Fibroblast of lung (primary cell): ENCODE measurements at regions not wholly inside any gene's neighbourhood (a gene's known extent, or its start where the extent isn't known, plus 50 kb on each side); places are given as distances from the start of the nearest gene placed in this dataset.

Source experiments
- DNase-seq, 2 donors: peaks; one replicate each; pipeline versions ENCODE4 v3.0.0 to v3.0.0-alpha.2; 2010; ENCODE audit warnings: low read depth in 2 of 2
- H2AFZ ChIP-seq: 2 replicates; pipeline ENCODE4 v1.5.1; 2012; ENCODE audit warnings: low read length, control low read depth, inconsistent platforms
- H3K27ac ChIP-seq: 2 replicates; pipeline ENCODE4 v1.5.1; 2011; ENCODE audit warnings: low read length, control low read depth; ENCODE audit not compliant: insufficient read depth
- H3K27me3 ChIP-seq: 2 replicates; pipeline ENCODE4 v1.5.1; 2011; ENCODE audit warnings: mild to moderate bottlenecking, low read length; ENCODE audit not compliant: control insufficient read depth, insufficient read depth
- H3K36me3 ChIP-seq: 2 replicates; pipeline ENCODE4 v1.5.1; 2011; ENCODE audit warnings: low read length; ENCODE audit not compliant: control insufficient read depth, insufficient read depth
- H3K4me1 ChIP-seq: 2 replicates; pipeline ENCODE4 v1.5.1; 2011; ENCODE audit warnings: low read length; ENCODE audit not compliant: control insufficient read depth, insufficient read depth; ENCODE audit errors: extremely low read depth
- H3K4me2 ChIP-seq: 2 replicates; pipeline ENCODE4 v1.5.1; 2011; ENCODE audit warnings: low read length, control low read depth; ENCODE audit not compliant: insufficient read depth; ENCODE audit errors: extremely low read depth
- H3K4me3 ChIP-seq, 4 experiments: fragments of 200-600 bp in 1 of 4; sonication (generic) in 1 of 4; replicated peaks in 1 of 4; 2 replicates each; pipeline ENCODE4 v1.5.1; 2011 to 2016; ENCODE audit warnings: low read length in 4 of 4, low read depth in 3 of 4, mild to moderate bottlenecking in 3 of 4, control low read depth in 2 of 4, inconsistent platforms in 1 of 4, mixed read lengths in 1 of 4; ENCODE audit not compliant: insufficient read depth in 1 of 4; ENCODE audit errors: control extremely low read depth in 1 of 4
- H3K79me2 ChIP-seq: 2 replicates; pipeline ENCODE4 v1.5.1; 2012; ENCODE audit warnings: mild to moderate bottlenecking, low read length, inconsistent platforms; ENCODE audit not compliant: control insufficient read depth, insufficient read depth
- H3K9ac ChIP-seq: 2 replicates; pipeline ENCODE4 v1.5.1; 2011; ENCODE audit warnings: mild to moderate bottlenecking, low read length, control low read depth; ENCODE audit not compliant: insufficient read depth
- H3K9me3 ChIP-seq: 2 replicates; pipeline ENCODE4 v1.5.1; 2012; ENCODE audit warnings: low read depth, low read length; ENCODE audit not compliant: control insufficient read depth, insufficient read depth
- H4K20me1 ChIP-seq: 2 replicates; pipeline ENCODE4 v1.5.1; 2011; ENCODE audit warnings: low read length; ENCODE audit not compliant: control insufficient read depth, insufficient read depth; ENCODE audit errors: extremely low read depth
- EZH2 ChIP-seq: IDR thresholded peaks from 2 replicates; pipeline ENCODE4 v1.5.1; 2012; ENCODE audit warnings: low read length, control low read depth, mild to moderate bottlenecking; ENCODE audit errors: missing control alignments
- TF ChIP-seq, protein P1 (sequence below), 2 donors: IDR thresholded peaks in 1 of 2; conservative IDR thresholded peaks in 1 of 2; 1 replicate in 1 of 2; 2 replicates in 1 of 2; pipeline ENCODE4 v1.5.1; 2011 to 2012; ENCODE audit warnings: low read length in 2 of 2, control low read depth in 1 of 2, inconsistent platforms in 1 of 2, low read depth in 1 of 2, mild to moderate bottlenecking in 1 of 2

GRCh38 chrX:13165266-13166189 is 121.1 kb upstream of the FAM9C start:
- Histone ChIP-seq H3K4me1 (no peaks in the 10 kb centered on the region), H3K9ac (no peak overlapping the region), H3K4me3 (no peak overlapping the region), H3K9me3 (no peaks in the 10 kb centered on the region), H3K27ac (no peak overlapping the region), H3K4me2 (no peak overlapping the region), H3K27me3 (no peaks in the 10 kb centered on the region), H2AFZ (no peak overlapping the region), H4K20me1 (no peaks in the 10 kb centered on the region), H3K79me2 (no peaks in the 10 kb centered on the region), H3K36me3 (no peaks in the 10 kb centered on the region)
- DNase-seq, result peak in 1 of 2 donors; percentile 39
- TF ChIP-seq, protein P1, sequence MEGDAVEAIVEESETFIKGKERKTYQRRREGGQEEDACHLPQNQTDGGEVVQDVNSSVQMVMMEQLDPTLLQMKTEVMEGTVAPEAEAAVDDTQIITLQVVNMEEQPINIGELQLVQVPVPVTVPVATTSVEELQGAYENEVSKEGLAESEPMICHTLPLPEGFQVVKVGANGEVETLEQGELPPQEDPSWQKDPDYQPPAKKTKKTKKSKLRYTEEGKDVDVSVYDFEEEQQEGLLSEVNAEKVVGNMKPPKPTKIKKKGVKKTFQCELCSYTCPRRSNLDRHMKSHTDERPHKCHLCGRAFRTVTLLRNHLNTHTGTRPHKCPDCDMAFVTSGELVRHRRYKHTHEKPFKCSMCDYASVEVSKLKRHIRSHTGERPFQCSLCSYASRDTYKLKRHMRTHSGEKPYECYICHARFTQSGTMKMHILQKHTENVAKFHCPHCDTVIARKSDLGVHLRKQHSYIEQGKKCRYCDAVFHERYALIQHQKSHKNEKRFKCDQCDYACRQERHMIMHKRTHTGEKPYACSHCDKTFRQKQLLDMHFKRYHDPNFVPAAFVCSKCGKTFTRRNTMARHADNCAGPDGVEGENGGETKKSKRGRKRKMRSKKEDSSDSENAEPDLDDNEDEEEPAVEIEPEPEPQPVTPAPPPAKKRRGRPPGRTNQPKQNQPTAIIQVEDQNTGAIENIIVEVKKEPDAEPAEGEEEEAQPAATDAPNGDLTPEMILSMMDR (conservative IDR thresholded peaks at IDR 0.05 in 1 of 2, IDR thresholded peaks at IDR 0.05 in 1 of 2; ENCODE audit: low read depth in 1 of 2, low read length in 2 of 2), result no peak
- no peak for TF ChIP-seq EZH2

DNA sequence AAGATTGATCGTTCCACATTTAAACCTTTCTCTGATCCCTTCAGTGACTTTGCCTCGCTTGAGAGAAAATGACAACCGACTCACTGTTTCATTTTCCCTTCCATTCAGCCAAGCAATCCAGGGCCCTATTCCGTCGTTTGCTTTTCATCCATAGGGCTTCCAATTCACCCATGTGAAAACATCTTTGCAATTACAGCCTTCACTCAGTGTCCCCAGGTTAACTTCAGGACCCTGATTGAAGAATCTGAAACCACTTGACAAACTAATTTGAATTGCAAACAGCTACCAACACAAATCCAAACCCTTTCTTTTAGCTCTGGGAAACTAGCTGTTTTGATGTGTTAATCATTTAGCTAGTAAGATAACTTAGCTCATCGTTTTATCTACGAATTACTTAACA is 120.2 kb upstream of the FAM9C start:
- no peaks in the 10 kb centered on the region for H3K9me3 ChIP-seq
- H3K27ac ChIP-seq, result no peak overlapping the region
- no peak overlapping the region for H3K4me3 ChIP-seq
- no peak overlapping the region for H3K4me2 ChIP-seq
- no peaks in the 10 kb centered on the region for H3K4me1 ChIP-seq
- H4K20me1 ChIP-seq, result no peaks in the 10 kb centered on the region
- H3K9ac ChIP-seq, result no peak overlapping the region
- no peaks in the 10 kb centered on the region for H3K79me2 ChIP-seq
- no peak for TF ChIP-seq EZH2
- TF ChIP-seq, protein P1 (conservative IDR thresholded peaks at IDR 0.05 in 1 of 2, IDR thresholded peaks at IDR 0.05 in 1 of 2; ENCODE audit: low read depth in 1 of 2, low read length in 2 of 2), result no peak
- H3K27me3 ChIP-seq, result no peaks in the 10 kb centered on the region
- H3K36me3 ChIP-seq, result no peaks in the 10 kb centered on the region
- peak overlapping the region; percentile 20 for H2AFZ ChIP-seq
- no peak for DNase-seq

DNA sequence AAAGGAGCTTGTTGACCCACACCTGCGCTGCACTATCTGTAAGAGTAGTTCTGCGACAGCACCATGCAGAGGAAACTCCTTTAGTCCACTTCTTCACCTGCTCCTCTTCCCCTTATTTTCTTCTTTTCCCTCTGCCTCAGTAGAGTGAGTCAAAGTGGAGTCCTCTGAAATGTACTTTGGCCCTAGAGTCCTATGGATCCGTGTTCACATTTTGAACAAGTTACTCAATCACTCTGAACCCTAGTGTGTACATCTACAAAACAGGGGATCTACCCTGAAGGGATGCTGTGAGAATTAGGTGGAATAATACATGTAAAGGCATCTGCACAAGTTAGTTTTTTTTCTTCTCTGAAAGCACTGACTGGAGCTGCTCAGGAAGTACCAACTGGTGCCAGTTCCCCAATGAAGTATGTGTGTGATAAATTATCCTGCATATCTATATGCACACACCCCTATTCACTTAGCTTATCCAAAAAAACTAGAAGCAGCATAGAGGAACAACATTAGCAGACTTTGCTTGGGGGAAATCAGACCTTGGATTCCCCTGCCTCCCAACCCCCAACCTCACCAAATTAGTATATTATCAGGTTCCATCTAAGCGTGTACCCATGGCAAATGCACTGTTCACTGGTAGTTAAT is 118.5 kb upstream of the FAM9C start:
- Histone ChIP-seq H4K20me1 (no peaks in the 10 kb centered on the region), H3K9ac (no peak overlapping the region), H3K4me2 (no peak overlapping the region), H3K4me3 (no peak overlapping the region), H3K79me2 (no peaks in the 10 kb centered on the region), H3K27ac (no peak overlapping the region), H3K27me3 (no peaks in the 10 kb centered on the region), H2AFZ (no peak overlapping the region), H3K4me1 (no peaks in the 10 kb centered on the region), H3K9me3 (no peaks in the 10 kb centered on the region), H3K36me3 (no peaks in the 10 kb centered on the region)
- DNase-seq, result no peak
- TF ChIP-seq, protein P1 (conservative IDR thresholded peaks at IDR 0.05 in 1 of 2, IDR thresholded peaks at IDR 0.05 in 1 of 2; ENCODE audit: low read depth in 1 of 2, low read length in 2 of 2), result no peak
- TF ChIP-seq EZH2, result no peak
